Brain microvascular endothelial cell (primary cell): ENCODE measurements at regions not wholly inside any gene's neighbourhood (a gene's known extent, or its start where the extent isn't known, plus 50 kb on each side); places are given as distances from the start of the nearest gene placed in this dataset.

Experiments used
- DNase-seq: peaks from one replicate; pipeline ENCODE4 v3.0.0-alpha.2; 2020
- H3K27ac ChIP-seq: fragments of 250-450 bp; sonication (Bioruptor Pico); 2 replicates; pipeline ENCODE4 v1.5.1; 2020; ENCODE audit warnings: mild to moderate bottlenecking, moderate library complexity
- H3K27me3 ChIP-seq: fragments of 250-450 bp; sonication (Bioruptor Pico); replicated peaks from 2 replicates; pipeline ENCODE4 v1.5.1; 2020; ENCODE audit warnings: mild to moderate bottlenecking
- H3K36me3 ChIP-seq: fragments of 250-450 bp; sonication (Bioruptor Pico); replicated peaks from 2 replicates; pipeline ENCODE4 v1.5.1; 2020; ENCODE audit warnings: mild to moderate bottlenecking
- H3K4me3 ChIP-seq: 2 replicates; pipeline ENCODE4 v1.5.1; 2011; ENCODE audit warnings: low read depth, mild to moderate bottlenecking, control low read depth, low read length, moderate library complexity
- in situ Hi-C: cut with HindIII; loops from 2 replicates; pipeline ENCODE4 v1.10.0; 2017; ENCODE audit warnings: low sequenced_read_pairs, low pct_ligation_motif_present
- TF ChIP-seq, protein P1 (sequence below): IDR thresholded peaks from 2 replicates; pipeline ENCODE4 v1.5.1; 2011; ENCODE audit warnings: low read depth, mild to moderate bottlenecking, moderate library complexity, low read length, control low read depth, inconsistent platforms; ENCODE audit errors: missing control alignments

DNA sequence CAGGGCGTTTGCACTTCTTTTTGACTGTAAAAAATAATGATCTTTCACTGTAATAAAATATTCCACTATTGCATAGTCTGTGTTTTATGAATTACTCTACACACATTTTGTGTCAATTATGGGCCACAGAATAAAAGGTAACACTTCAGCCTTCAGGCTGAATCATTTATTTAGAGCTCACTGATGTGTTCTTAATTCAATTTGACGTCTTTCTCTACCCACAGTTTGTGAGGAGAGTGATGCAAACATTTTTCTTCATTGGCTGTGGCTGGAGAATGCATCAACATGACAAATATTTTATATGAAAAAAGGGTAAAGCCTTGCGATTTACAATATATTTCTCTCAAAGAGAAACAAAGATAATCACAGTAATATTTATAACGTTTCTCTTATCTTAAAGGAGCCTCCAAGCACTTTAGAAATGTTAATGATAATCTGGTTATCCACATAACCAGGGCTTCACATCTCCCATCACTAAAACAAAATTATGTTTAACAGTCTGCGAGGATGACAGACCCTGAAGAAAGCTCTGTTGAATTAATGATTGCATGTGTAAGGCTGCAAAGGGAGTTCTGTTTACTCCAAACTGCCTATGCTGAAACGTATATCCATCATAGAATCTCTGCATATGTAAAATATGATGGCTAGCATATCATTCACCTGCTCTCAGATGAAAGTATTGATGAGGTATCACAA lies 951.3 kb downstream of the ZPLD1 start:
- Histone ChIP-seq H3K27ac (no peak overlapping the region), H3K36me3 (no peaks in the 10 kb centered on the region), H3K27me3 (no peaks in the 10 kb centered on the region), H3K4me3 (no peak overlapping the region)
- TF ChIP-seq, protein P1, sequence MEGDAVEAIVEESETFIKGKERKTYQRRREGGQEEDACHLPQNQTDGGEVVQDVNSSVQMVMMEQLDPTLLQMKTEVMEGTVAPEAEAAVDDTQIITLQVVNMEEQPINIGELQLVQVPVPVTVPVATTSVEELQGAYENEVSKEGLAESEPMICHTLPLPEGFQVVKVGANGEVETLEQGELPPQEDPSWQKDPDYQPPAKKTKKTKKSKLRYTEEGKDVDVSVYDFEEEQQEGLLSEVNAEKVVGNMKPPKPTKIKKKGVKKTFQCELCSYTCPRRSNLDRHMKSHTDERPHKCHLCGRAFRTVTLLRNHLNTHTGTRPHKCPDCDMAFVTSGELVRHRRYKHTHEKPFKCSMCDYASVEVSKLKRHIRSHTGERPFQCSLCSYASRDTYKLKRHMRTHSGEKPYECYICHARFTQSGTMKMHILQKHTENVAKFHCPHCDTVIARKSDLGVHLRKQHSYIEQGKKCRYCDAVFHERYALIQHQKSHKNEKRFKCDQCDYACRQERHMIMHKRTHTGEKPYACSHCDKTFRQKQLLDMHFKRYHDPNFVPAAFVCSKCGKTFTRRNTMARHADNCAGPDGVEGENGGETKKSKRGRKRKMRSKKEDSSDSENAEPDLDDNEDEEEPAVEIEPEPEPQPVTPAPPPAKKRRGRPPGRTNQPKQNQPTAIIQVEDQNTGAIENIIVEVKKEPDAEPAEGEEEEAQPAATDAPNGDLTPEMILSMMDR, result no peak
- DNase-seq, result no peak
- in situ Hi-C loops, result no loop called here

DNA sequence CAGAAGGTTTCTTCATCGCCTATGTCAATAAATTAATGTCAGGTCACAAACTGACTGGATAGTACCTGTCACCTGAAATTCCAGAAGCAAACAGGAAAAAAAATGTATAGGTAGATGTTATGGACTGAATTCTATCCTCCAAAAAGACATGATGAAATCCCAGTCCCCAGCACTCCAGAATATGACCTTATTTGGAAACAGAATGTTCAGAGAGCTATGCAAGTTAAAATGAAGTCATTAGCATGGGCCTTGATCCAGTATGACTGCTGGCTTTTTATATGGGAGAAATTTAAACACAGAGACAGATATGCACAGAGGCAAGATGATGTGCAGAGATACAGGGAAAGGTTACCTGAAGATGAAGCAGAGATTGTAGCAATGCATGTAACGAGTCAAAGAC lies 953.4 kb downstream of the ZPLD1 start:
- H3K27ac ChIP-seq, result no peak overlapping the region
- H3K4me3 ChIP-seq, result no peak overlapping the region
- no peaks in the 10 kb centered on the region for H3K27me3 ChIP-seq
- in situ Hi-C loops, result no loop called here
- DNase-seq, result no peak
- H3K36me3 ChIP-seq, result no peaks in the 10 kb centered on the region
- TF ChIP-seq, protein P1, result no peak

DNA sequence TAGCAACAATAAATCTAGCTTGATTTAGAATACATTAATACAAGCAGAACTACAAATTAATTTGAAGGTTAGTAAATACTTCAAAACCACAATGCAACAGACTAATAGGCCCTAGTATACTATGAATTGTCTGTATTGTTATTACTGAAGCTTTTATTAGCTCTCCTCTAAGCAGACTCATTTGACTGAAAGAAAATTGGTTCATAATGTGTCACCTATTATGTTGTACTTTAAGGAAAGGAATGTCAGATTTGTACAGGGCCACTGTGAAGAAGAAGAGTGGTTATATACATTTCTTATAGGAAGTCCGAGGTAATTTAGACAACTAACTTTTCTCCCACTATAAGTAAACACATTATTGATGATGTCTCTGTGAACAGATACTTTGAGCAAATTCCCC lies 954.5 kb downstream of the ZPLD1 start:
- H3K4me3 ChIP-seq, result no peak overlapping the region
- DNase-seq, result no peak
- H3K27ac ChIP-seq, result no peak overlapping the region
- H3K27me3 ChIP-seq, result no peaks in the 10 kb centered on the region
- in situ Hi-C loops, result no loop called here
- no peaks in the 10 kb centered on the region for H3K36me3 ChIP-seq
- TF ChIP-seq, protein P1, result no peak

DNA sequence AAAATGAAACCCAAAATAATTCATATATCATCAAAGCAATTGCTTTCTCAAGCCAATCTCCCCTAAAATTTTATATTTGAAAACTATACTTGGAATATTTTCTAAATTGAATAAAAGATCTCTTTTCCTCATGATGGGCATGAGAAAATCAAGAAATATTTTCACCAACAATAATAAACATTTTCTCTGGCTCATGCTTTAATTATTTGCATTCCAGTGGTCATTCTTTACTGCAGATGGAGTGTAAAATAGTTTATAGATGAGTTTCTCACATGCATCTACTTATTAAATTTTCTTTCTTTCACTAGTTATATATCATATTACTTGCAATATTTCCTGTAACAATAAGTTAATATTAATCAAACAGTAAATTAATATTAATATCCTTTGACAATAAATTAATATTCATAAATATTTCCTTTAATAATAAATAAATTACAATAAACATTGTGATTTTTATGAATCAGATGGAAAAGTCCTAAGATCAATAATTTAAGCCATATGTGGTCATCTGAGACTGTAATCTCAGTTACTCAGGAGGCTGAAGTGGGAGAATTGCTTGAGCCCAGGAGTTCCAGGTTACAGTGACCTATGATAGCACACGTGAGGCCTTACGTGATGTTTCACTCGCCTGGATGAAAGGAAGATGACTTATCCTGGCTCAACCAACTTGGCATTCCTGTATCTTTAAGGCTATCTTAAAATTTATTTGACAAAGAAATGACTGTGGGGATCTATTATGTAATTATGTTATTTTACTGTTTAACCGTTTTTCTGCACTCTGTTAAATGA lies 958.8 kb downstream of the ZPLD1 start:
- no peak overlapping the region for H3K4me3 ChIP-seq
- H3K27ac ChIP-seq, result no peak overlapping the region
- no peaks in the 10 kb centered on the region for H3K36me3 ChIP-seq
- TF ChIP-seq, protein P1, result no peak
- no peaks in the 10 kb centered on the region for H3K27me3 ChIP-seq
- in situ Hi-C loops, result no loop called here
- no peak for DNase-seq

DNA sequence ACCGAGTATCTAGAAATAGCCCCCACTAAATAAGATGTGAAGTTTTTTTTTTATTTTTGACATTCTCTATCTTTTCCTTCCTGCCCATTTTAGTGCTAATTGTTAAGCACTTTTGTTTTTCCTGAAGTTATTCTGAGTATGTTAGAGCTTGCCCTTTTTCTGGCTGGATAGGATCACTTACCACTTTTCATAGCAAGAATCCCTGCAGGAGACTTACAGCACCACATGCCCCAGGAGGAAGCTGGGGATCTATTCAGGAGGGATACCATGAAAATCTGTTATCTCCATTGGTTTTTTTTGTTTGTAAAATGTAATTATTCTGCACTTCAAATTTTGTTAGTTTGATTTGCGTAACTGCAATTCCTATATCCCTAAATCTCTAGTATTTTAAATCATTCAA lies 968.4 kb downstream of the ZPLD1 start:
- no peak for DNase-seq
- Histone ChIP-seq H3K27ac (no peak overlapping the region), H3K27me3 (no peaks in the 10 kb centered on the region), H3K4me3 (no peak overlapping the region), H3K36me3 (no peaks in the 10 kb centered on the region)
- in situ Hi-C loops, result no loop called here
- TF ChIP-seq, protein P1, result no peak
